ENCODE measurements at regions not wholly inside any gene's neighbourhood (a gene's known extent, or its start where the extent isn't known, plus 50 kb on each side); places are given as distances from the start of the nearest gene placed in this dataset.

GRCh38 chr9:130756037-130756436, 62.5 kb downstream of the EXOSC2 start:
- ChIA-PET CTCF (interaction anchor here (0.6 to 2.4 kb wide), 14 partner anchors 10 to 580 kb away, joined by 3 to 22 read pairs (median 4); partner anchors contain the start of gene EXOSC2), POLR2A (interaction anchor here (0.7 to 1.0 kb wide), 3 partner anchors 11 to 597 kb away, joined by 3 to 4 read pairs (median 4); no protein-coding TSS in a partner anchor)
- no peak for TF ChIP-seq ARID4B (CRISPR knock-in tag; IDR thresholded peaks at IDR 0.05; ENCODE audit: borderline replicate concordance)
- no peak for TF ChIP-seq PRDM15 (CRISPR knock-in tag; IDR thresholded peaks at IDR 0.05)
- TF ChIP-seq ETV6 (CRISPR knock-in tag; IDR thresholded peaks at IDR 0.05), result no peak
- TF ChIP-seq CDX4 (CRISPR knock-in tag; IDR thresholded peaks at IDR 0.05; ENCODE audit: borderline replicate concordance), result no peak
- no peak for TF ChIP-seq SMAD3 (CRISPR knock-in tag; IDR thresholded peaks at IDR 0.05; ENCODE audit: borderline replicate concordance)
- no peak for TF ChIP-seq TP53 (CRISPR knock-in tag; IDR thresholded peaks at IDR 0.05)
- no peak for TF ChIP-seq IRF2 (CRISPR knock-in tag; IDR thresholded peaks at IDR 0.05; ENCODE audit: borderline replicate concordance, low read depth)
- no peak for TF ChIP-seq HMGXB4 (CRISPR knock-in tag; IDR thresholded peaks at IDR 0.05)
- TF ChIP-seq ERG (CRISPR knock-in tag; IDR thresholded peaks at IDR 0.05), result no peak
- TF ChIP-seq GABPB1 (CRISPR knock-in tag; IDR thresholded peaks at IDR 0.05), result no peak
- no peak for TF ChIP-seq ZNF512 (CRISPR knock-in tag; IDR thresholded peaks at IDR 0.05; ENCODE audit: borderline replicate concordance)
- TF ChIP-seq SP1 (CRISPR knock-in tag; conservative IDR thresholded peaks at IDR 0.05), result no peak
- no peak for TF ChIP-seq NFE2L1 (CRISPR knock-in tag; IDR thresholded peaks at IDR 0.05)
- no peak for TF ChIP-seq TEAD1 (CRISPR knock-in tag; IDR thresholded peaks at IDR 0.05)
- no peak for TF ChIP-seq HMGA2 (CRISPR knock-in tag; IDR thresholded peaks at IDR 0.05)
- TF ChIP-seq USF2 (CRISPR knock-in tag; IDR thresholded peaks at IDR 0.05), result no peak
- TF ChIP-seq CREM (CRISPR knock-in tag; IDR thresholded peaks at IDR 0.05), result no peak
- TF ChIP-seq ZNF671 (CRISPR knock-in tag; IDR thresholded peaks at IDR 0.05), result no peak
- TF ChIP-seq RORB (CRISPR knock-in tag; IDR thresholded peaks at IDR 0.05), result no peak
- DNase-seq (ENCODE audit: low spot score), result no peak
- Mint-ChIP-seq H3K36me3 (no peaks in the 10 kb centered on the region), H3K9me3 (no peaks in the 10 kb centered on the region), H3K4me1 (peaks cover 29% of the 10 kb centered on the region), H3K4me3 (no peak overlapping the region), H3K27me3 (ENCODE audit: low read depth) (no peaks in the 10 kb centered on the region), H3K27ac (no peak overlapping the region)
- ATAC-seq, result no peak

Data from WTC11 (cell line).